BLaER1 (cell line): ENCODE measurements at regions not wholly inside any gene's neighbourhood (a gene's known extent, or its start where the extent isn't known, plus 50 kb on each side); places are given as distances from the start of the nearest gene placed in this dataset.

Source experiments
- H3K27ac ChIP-seq: shearing (Covaris generic); formaldehyde crosslinking; 2 replicates; pipeline ENCODE4 v1.8.1; 2022
- H3K27me3 ChIP-seq: shearing (Covaris generic); formaldehyde crosslinking; 2 replicates; pipeline ENCODE4 v1.8.1; 2022
- H3K36me3 ChIP-seq: shearing (Covaris generic); formaldehyde crosslinking; 2 replicates; pipeline ENCODE4 v1.8.1; 2022
- H3K4me1 ChIP-seq: shearing (Covaris generic); formaldehyde crosslinking; 2 replicates; pipeline ENCODE4 v1.8.1; 2022
- H3K4me2 ChIP-seq: shearing (Covaris generic); formaldehyde crosslinking; 2 replicates; pipeline ENCODE4 v1.8.1; 2022
- H3K4me3 ChIP-seq: shearing (Covaris generic); formaldehyde crosslinking; 2 replicates; pipeline ENCODE4 v1.8.1; 2022
- H3K9ac ChIP-seq: shearing (Covaris generic); formaldehyde crosslinking; 2 replicates; pipeline ENCODE4 v1.8.1; 2022
- H3K9me3 ChIP-seq: shearing (Covaris generic); formaldehyde crosslinking; 2 replicates; pipeline ENCODE4 v1.8.1; 2022
- H4K20me1 ChIP-seq: shearing (Covaris generic); formaldehyde crosslinking; 2 replicates; pipeline ENCODE4 v1.8.1; 2022
- Cebpa-rat ChIP-seq: shearing (Covaris generic); IDR thresholded peaks from 2 replicates; pipeline ENCODE4 v1.8.1; 2022

GRCh38 chr4:184954482-184954881, 63.8 kb upstream of the HELT start:
- peaks cover 80% of the 10 kb centered on the region for H3K4me1 ChIP-seq
- TF ChIP-seq Cebpa-rat, result no peak

GRCh38 chr4:184955116-184955515, 63.2 kb upstream of the HELT start:
- Histone ChIP-seq H3K9me3 (no peaks in the 10 kb centered on the region; the same call in 1 of the 2 replicates), H3K4me2 (peak overlapping the region; percentile 90), H3K27me3 (no peaks in the 10 kb centered on the region), H3K4me1 (peaks cover 80% of the 10 kb centered on the region), H4K20me1 (no peaks in the 10 kb centered on the region), H3K27ac (peak overlapping the region; percentile 83), H3K36me3 (no peaks in the 10 kb centered on the region), H3K9ac (peak overlapping the region; percentile 74), H3K4me3 (peak overlapping the region; percentile 55)
- TF ChIP-seq Cebpa-rat, result no peak

More at GRCh38 chr4:184954482-184954881, 63.8 kb upstream of the HELT start:
- Histone ChIP-seq H3K36me3 (no peaks in the 10 kb centered on the region), H3K9me3 (no peaks in the 10 kb centered on the region; the same call in 1 of the 2 replicates), H3K27me3 (no peaks in the 10 kb centered on the region), H3K9ac (peak overlapping the region; percentile 74), H3K4me3 (peak overlapping the region; percentile 55), H4K20me1 (no peaks in the 10 kb centered on the region), H3K27ac (peak overlapping the region; percentile 83), H3K4me2 (peak overlapping the region; percentile 90)

- Histone ChIP-seq H3K9me3 (no peaks in the 10 kb centered on the region; the same call in 1 of the 2 replicates), H3K4me1 (peaks cover 80% of the 10 kb centered on the region), H3K36me3 (no peaks in the 10 kb centered on the region), H3K27me3 (no peaks in the 10 kb centered on the region), H3K4me2 (peak overlapping the region; percentile 90), H3K9ac (0 out of 2 replicates have a peak overlapping the region, but pooled peaks have one; percentile 74), H4K20me1 (no peaks in the 10 kb centered on the region), H3K27ac (peak overlapping the region; percentile 83), H3K4me3 (peak overlapping the region; percentile 55; the same call in 1 of the 2 replicates)
- no peak for TF ChIP-seq Cebpa-rat
These were observed 62.7 kb upstream of the HELT start for GRCh38 chr4:184955636-184956035.

- H3K27ac ChIP-seq, result peak overlapping the region; percentile 74
- no peaks in the 10 kb centered on the region for H3K9me3 ChIP-seq
- peaks cover 95% of the 10 kb centered on the region for H3K4me1 ChIP-seq
- no peak overlapping the region for H3K4me3 ChIP-seq
- TF ChIP-seq Cebpa-rat, result 0 out of 2 replicates have a peak, but pooled peaks have one; percentile 8
- H3K27me3 ChIP-seq, result no peaks in the 10 kb centered on the region
- H4K20me1 ChIP-seq, result no peaks in the 10 kb centered on the region
- H3K4me2 ChIP-seq, result peak overlapping the region; percentile 90
- H3K9ac ChIP-seq, result peak overlapping the region; percentile 44
- H3K36me3 ChIP-seq, result no peaks in the 10 kb centered on the region
These were observed 60.7 kb upstream of the HELT start for GRCh38 chr4:184957446-184958115.

GRCh38 chr4:184958127-184958922, 60.0 kb upstream of the HELT start:
- no peaks in the 10 kb centered on the region for H3K9me3 ChIP-seq
- no peak overlapping the region for H3K4me3 ChIP-seq
- TF ChIP-seq Cebpa-rat, result no peak
- peak overlapping the region; percentile 74 for H3K27ac ChIP-seq
- peak overlapping the region; percentile 90 for H3K4me2 ChIP-seq
- peak overlapping the region; percentile 44; the same call in 1 of the 2 replicates for H3K9ac ChIP-seq
- H3K27me3 ChIP-seq, result no peaks in the 10 kb centered on the region
- no peaks in the 10 kb centered on the region for H3K36me3 ChIP-seq
- peaks cover 88% of the 10 kb centered on the region for H3K4me1 ChIP-seq
- no peaks in the 10 kb centered on the region for H4K20me1 ChIP-seq

GRCh38 chr4:184958923-184959210, 59.4 kb upstream of the HELT start:
- H3K27ac ChIP-seq, result no peak overlapping the region

GRCh38 chr4:184959309-184959708, 59.0 kb upstream of the HELT start:
- Histone ChIP-seq H3K9ac (no peak overlapping the region), H3K27ac (no peak overlapping the region), H3K36me3 (no peaks in the 10 kb centered on the region), H3K27me3 (no peaks in the 10 kb centered on the region), H3K9me3 (no peaks in the 10 kb centered on the region), H3K4me3 (no peak overlapping the region), H4K20me1 (no peaks in the 10 kb centered on the region), H3K4me2 (peak overlapping the region; percentile 90), H3K4me1 (peaks cover 79% of the 10 kb centered on the region)
- TF ChIP-seq Cebpa-rat, result no peak

More at GRCh38 chr4:184958923-184959210, 59.4 kb upstream of the HELT start:
- peaks cover 83% of the 10 kb centered on the region for H3K4me1 ChIP-seq
- peak overlapping the region; percentile 90 for H3K4me2 ChIP-seq
- H3K36me3 ChIP-seq, result no peaks in the 10 kb centered on the region
- no peaks in the 10 kb centered on the region for H4K20me1 ChIP-seq
- H3K9me3 ChIP-seq, result no peaks in the 10 kb centered on the region
- no peak for TF ChIP-seq Cebpa-rat
- H3K27me3 ChIP-seq, result no peaks in the 10 kb centered on the region
- no peak overlapping the region for H3K4me3 ChIP-seq
- no peak overlapping the region for H3K9ac ChIP-seq

- H3K4me2 ChIP-seq, result peak overlapping the region; percentile 90
These were observed 58.5 kb upstream of the HELT start for GRCh38 chr4:184959786-184960185.

GRCh38 chr4:184960505-184960971, 57.8 kb upstream of the HELT start:
- H3K4me3 ChIP-seq, result no peak overlapping the region
- peak overlapping the region; percentile 90 for H3K4me2 ChIP-seq
- no peak overlapping the region for H3K9ac ChIP-seq
- no peaks in the 10 kb centered on the region for H3K9me3 ChIP-seq
- H3K36me3 ChIP-seq, result no peaks in the 10 kb centered on the region
- H3K27me3 ChIP-seq, result no peaks in the 10 kb centered on the region
- no peak for TF ChIP-seq Cebpa-rat
- H3K27ac ChIP-seq, result peak overlapping the region; percentile 30; the same call in 1 of the 2 replicates
- peaks cover 66% of the 10 kb centered on the region for H3K4me1 ChIP-seq
- H4K20me1 ChIP-seq, result no peaks in the 10 kb centered on the region

More at GRCh38 chr4:184959786-184960185, 58.5 kb upstream of the HELT start:
- no peak overlapping the region for H3K27ac ChIP-seq
- H3K36me3 ChIP-seq, result no peaks in the 10 kb centered on the region
- H3K4me3 ChIP-seq, result no peak overlapping the region
- H3K4me1 ChIP-seq, result peaks cover 74% of the 10 kb centered on the region
- H3K27me3 ChIP-seq, result no peaks in the 10 kb centered on the region
- no peaks in the 10 kb centered on the region for H4K20me1 ChIP-seq
- H3K9me3 ChIP-seq, result no peaks in the 10 kb centered on the region
- H3K9ac ChIP-seq, result no peak overlapping the region
- TF ChIP-seq Cebpa-rat, result no peak

GRCh38 chr4:184961660-184962059, 56.6 kb upstream of the HELT start:
- no peaks in the 10 kb centered on the region for H3K36me3 ChIP-seq
- no peak overlapping the region for H3K4me3 ChIP-seq
- H3K9me3 ChIP-seq, result no peaks in the 10 kb centered on the region
- H3K27ac ChIP-seq, result no peak overlapping the region
- no peak overlapping the region for H3K9ac ChIP-seq
- no peak for TF ChIP-seq Cebpa-rat
- peak overlapping the region; percentile 90 for H3K4me2 ChIP-seq
- no peaks in the 10 kb centered on the region for H3K27me3 ChIP-seq
- H4K20me1 ChIP-seq, result no peaks in the 10 kb centered on the region
- peaks cover 55% of the 10 kb centered on the region for H3K4me1 ChIP-seq
